HepG2 (cell line): ENCODE measurements at regions not wholly inside any gene's neighbourhood (a gene's known extent, or its start where the extent isn't known, plus 50 kb on each side); places are given as distances from the start of the nearest gene placed in this dataset.

ENCODE experiments used
- ATAC-seq: fragments of 200-7000 bp; cut with Tn5 transposase; 3 replicates; pipeline ENCODE4 v1.9.1; 2020; ENCODE audit warnings: mild to moderate bottlenecking, moderate library complexity
- BruUV-seq: library from RNA; stranded (reverse); fragments of 400-500 nt; replicated peaks from 2 replicates; lab custom pipeline; 2021; lab: Mats Ljungman, UMichigan
- CTCF ChIA-PET: fragments of 300-600 bp; formaldehyde crosslinking; extraction: SDS; loops from one replicate; lab custom pipeline; 2021; ENCODE audit warnings: low total read pairs, inconsistent platforms, low intra/inter-chr PET ratio; lab: Yijun Ruan, JAX
- POLR2A ChIA-PET: fragments of 350-600 bp; sonication (Branson Sonifier 250); formaldehyde crosslinking; loops from one replicate; lab custom pipeline; 2020; ENCODE audit warnings: antibody characterized with exemption, inconsistent platforms; lab: Yijun Ruan, JAX
- DNase-seq: peaks from one replicate; pipeline ENCODE4 v3.0.0-alpha.2; 2015; ENCODE audit warnings: low spot score
- FAIRE-seq: peaks from 3 replicates; lab custom pipeline; 2011; peaks lifted over from hg19 to GRCh38; lab: Jason Lieb, UNC
- H2AFZ ChIP-seq: one replicate; pipeline ENCODE4 v1.6.1; 2011; ENCODE audit warnings: low read length, inconsistent platforms
- H3K27ac ChIP-seq: fragments of 300-600 bp; 3 replicates; pipeline ENCODE4 v1.8.0; 2011; ENCODE audit warnings: mixed run types, mild to moderate bottlenecking, mixed read lengths, low read length, inconsistent platforms; ENCODE audit not compliant: insufficient read depth; ENCODE audit errors: extremely low read length
- H3K27me3 ChIP-seq, 2 experiments: fragments of 200-600 bp in 1 of 2; 2 replicates in 1 of 2; 3 replicates in 1 of 2; pipeline versions ENCODE4 v1.6.0 to v1.8.0; 2011; ENCODE audit warnings: low read length in 2 of 2, mild to moderate bottlenecking in 2 of 2, moderate library complexity in 2 of 2, inconsistent platforms in 1 of 2; ENCODE audit not compliant: insufficient read depth in 2 of 2, control insufficient read depth in 1 of 2
- H3K36me3 ChIP-seq, 2 experiments: fragments of 200-600 bp in 1 of 2; replicated peaks in 1 of 2; 2 replicates in 1 of 2; 3 replicates in 1 of 2; pipeline versions ENCODE4 v1.5.1 to v1.8.0; 2011; ENCODE audit warnings: low read length in 2 of 2, inconsistent platforms in 1 of 2; ENCODE audit not compliant: insufficient read depth in 2 of 2, control insufficient read depth in 1 of 2
- H3K4me1 ChIP-seq: 2 replicates; pipeline ENCODE4 v1.5.1; 2012; ENCODE audit warnings: low read length, inconsistent platforms; ENCODE audit not compliant: insufficient read depth
- H3K4me2 ChIP-seq: 2 replicates; pipeline ENCODE4 v1.6.0; 2011; ENCODE audit warnings: low read depth, low read length, inconsistent platforms
- H3K4me3 ChIP-seq, 3 experiments: fragments of 200-600 bp in 1 of 3; sonication (generic), shearing (Covaris generic) in 1 of 3; replicated peaks in 1 of 3; 2 replicates each; pipeline ENCODE4 v1.5.1; 2011 to 2016; ENCODE audit warnings: low read length in 3 of 3, inconsistent platforms in 2 of 3, low read depth in 2 of 3, mild to moderate bottlenecking in 2 of 3, control low read depth in 1 of 3, mixed read lengths in 1 of 3; ENCODE audit not compliant: insufficient read depth in 1 of 3
- H3K79me2 ChIP-seq: one replicate; pipeline ENCODE4 v1.6.1; 2011; ENCODE audit warnings: low read length, inconsistent platforms; ENCODE audit not compliant: insufficient read depth
- H3K9ac ChIP-seq: 2 replicates; pipeline ENCODE4 v1.6.0; 2011; ENCODE audit warnings: mild to moderate bottlenecking, low read depth, low read length, inconsistent platforms; ENCODE audit not compliant: insufficient read depth
- H3K9me3 ChIP-seq: 2 replicates; pipeline ENCODE4 v1.5.1; 2012; ENCODE audit warnings: mild to moderate bottlenecking, low read length
- H4K20me1 ChIP-seq: 2 replicates; pipeline ENCODE4 v1.6.0; 2011; ENCODE audit warnings: inconsistent platforms, mild to moderate bottlenecking, low read length, moderate library complexity; ENCODE audit not compliant: insufficient read depth
- ARID2 ChIP-seq: sonication (generic); formaldehyde crosslinking; IDR thresholded peaks from 2 replicates; pipeline ENCODE4 v1.8.1; 2022; ENCODE audit warnings: mild to moderate bottlenecking, missing genetic modification reagents, borderline replicate concordance
- HMGXB4 ChIP-seq, 2 experiments: sonication (generic) in 1 of 2; formaldehyde crosslinking in 1 of 2; IDR thresholded peaks; 2 replicates each; pipeline versions ENCODE4 v1.4.0 to v1.6.1; 2018 to 2020; ENCODE audit warnings: missing genetic modification reagents in 2 of 2, borderline replicate concordance in 1 of 2, low read depth in 1 of 2, mild to moderate bottlenecking in 1 of 2, missing biosample characterization in 1 of 2
- MAFK ChIP-seq, 2 experiments: IDR thresholded peaks in 1 of 2; conservative IDR thresholded peaks in 1 of 2; 2 replicates each; pipeline ENCODE4 v1.6.1; 2011; ENCODE audit warnings: improper control_type of control experiment in 2 of 2, low read length in 2 of 2
- NFIB ChIP-seq: sonication (generic); formaldehyde crosslinking; IDR thresholded peaks from 2 replicates; pipeline ENCODE4 v1.9.0; 2021; ENCODE audit warnings: missing genetic modification reagents, mild to moderate bottlenecking, borderline replicate concordance
- NFKB2 ChIP-seq: sonication (generic); formaldehyde crosslinking; IDR thresholded peaks from 2 replicates; pipeline ENCODE4 v1.4.0; 2020; ENCODE audit warnings: missing genetic modification reagents, borderline replicate concordance
- SNAPC4 ChIP-seq: sonication (generic); formaldehyde crosslinking; IDR thresholded peaks from 2 replicates; pipeline ENCODE4 v1.4.0; 2020; ENCODE audit warnings: mild to moderate bottlenecking, missing genetic modification reagents
- SP2 ChIP-seq: sonication (generic); formaldehyde crosslinking; IDR thresholded peaks from 2 replicates; pipeline ENCODE4 v1.5.1; 2020; ENCODE audit warnings: mild to moderate bottlenecking, missing genetic modification reagents
- TEAD3 ChIP-seq: optimal IDR thresholded peaks from 2 replicates; pipeline ENCODE3; 2016; ENCODE audit warnings: borderline replicate concordance
- THYN1 ChIP-seq: sonication (generic); formaldehyde crosslinking; IDR thresholded peaks from 2 replicates; pipeline ENCODE4 v1.8.1; 2023; ENCODE audit warnings: low read depth, mild to moderate bottlenecking, moderate library complexity, missing genetic modification reagents, borderline replicate concordance
- ZKSCAN8 ChIP-seq: IDR thresholded peaks from 2 replicates; pipeline ENCODE4 v1.6.1; 2016; ENCODE audit warnings: borderline replicate concordance, missing genetic modification reagents, missing compliant biosample characterization
- ZNF589 ChIP-seq: sonication (generic); formaldehyde crosslinking; conservative IDR thresholded peaks from 2 replicates; pipeline ENCODE4 v1.8.0; 2022; ENCODE audit warnings: mild to moderate bottlenecking, moderate library complexity, missing genetic modification reagents
- WGBS: methylation state at CpG from one replicate; pipeline ENCODE4 v1.1.6; 2017; ENCODE audit warnings: low lambda C conversion rate; 5-methylcytosine and 5-hydroxymethylcytosine counted together
- in situ Hi-C: cut with HindIII; loops from 2 replicates; pipeline ENCODE4 v1.10.0; 2017; ENCODE audit warnings: low pct_unique_long_range_greater_than_20kb; ENCODE audit not compliant: extremely low pct_ligation_motif_present
- intact Hi-C: fragments of 100-400 bp; cut with micrococcal nuclease; formaldehyde crosslinking; loops from one replicate; pipeline ENCODE4 v1.10.0; 2022; ENCODE audit not compliant: unreplicated experiment

GRCh38 chr9:87276327-87276841, 221.3 kb upstream of the DAPK1 start (continued):
- TF ChIP-seq SNAPC4 (CRISPR knock-in tag) (no peak), ARID2 (CRISPR knock-in tag) (no peak)
- TF ChIP-seq, all 625 proteins: peak for 0

GRCh38 chr9:87276851-87277261, 220.8 kb upstream of the DAPK1 start:
- Histone ChIP-seq H3K4me3 (no peak overlapping the region), H3K79me2 (no peaks in the 10 kb centered on the region), H3K27me3 (no peaks in the 10 kb centered on the region), H3K4me2 (no peak overlapping the region), H3K36me3 (no peaks in the 10 kb centered on the region), H4K20me1 (no peaks in the 10 kb centered on the region), H3K9me3 (no peaks in the 10 kb centered on the region), H3K27ac (no peak overlapping the region), H2AFZ (no peak overlapping the region), H3K9ac (no peak overlapping the region), H3K4me1 (no peaks in the 10 kb centered on the region)
- ChIA-PET POLR2A (no interaction called here), CTCF (no interaction called here)
- DNase-seq (no peak), ATAC-seq (no peak), FAIRE-seq (no peak)
- 3% methylated on average over 3 of the region's 3 CpGs for WGBS
- no TSS peak for BruUV-seq
- in situ Hi-C loops (no loop called here), intact Hi-C loops (no loop called here)
- no peak for TF ChIP-seq SP2 (CRISPR knock-in tag)
- no peak for TF ChIP-seq TEAD3 (CRISPR knock-in tag)
- no peak for TF ChIP-seq HMGXB4 (CRISPR knock-in tag; IDR thresholded peaks at IDR 0.05; ENCODE audit: borderline replicate concordance in 1 of 2, low read depth in 1 of 2)
- no peak for TF ChIP-seq THYN1 (CRISPR knock-in tag)
- TF ChIP-seq NFIB (CRISPR knock-in tag): no peak
- TF ChIP-seq NFKB2 (CRISPR knock-in tag): no peak
- TF ChIP-seq ZKSCAN8 (CRISPR knock-in tag): no peak
- TF ChIP-seq ZNF589 (CRISPR knock-in tag): no peak
- TF ChIP-seq MAFK (conservative IDR thresholded peaks at IDR 0.05 in 1 of 2, IDR thresholded peaks at IDR 0.05 in 1 of 2; ENCODE audit: low read length in 2 of 2): no peak
